HG03280 (cell line): ENCODE measurements at regions not wholly inside any gene's neighbourhood (a gene's known extent, or its start where the extent isn't known, plus 50 kb on each side); places are given as distances from the start of the nearest gene placed in this dataset.
"Not testable (repeated sequence)": the region's sequence is repeated elsewhere in the genome, so short reads cannot be mapped to it uniquely, and the experiment has no call there.

Experiments used
- ATAC-seq: cut with Tn5 transposase; IDR thresholded peaks from one replicate; pipeline ENCODE4 v1.9.1; 2021; ENCODE audit warnings: mild to moderate bottlenecking, moderate library complexity; ENCODE audit not compliant: unreplicated experiment

DNA sequence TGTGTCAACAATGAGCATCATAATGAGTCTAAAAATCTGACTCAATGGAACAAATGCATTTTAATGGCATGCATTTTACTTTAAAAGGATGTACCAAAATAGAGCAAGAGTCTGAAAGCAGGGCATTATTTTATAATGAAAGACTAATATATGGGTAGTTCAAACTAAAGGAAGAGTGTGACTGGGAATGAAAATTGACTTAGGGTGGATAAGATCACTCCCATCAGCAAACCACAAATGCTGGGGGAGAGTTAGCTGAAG lies 114.7 kb downstream of the SOX4 start:
- no peak for ATAC-seq

DNA sequence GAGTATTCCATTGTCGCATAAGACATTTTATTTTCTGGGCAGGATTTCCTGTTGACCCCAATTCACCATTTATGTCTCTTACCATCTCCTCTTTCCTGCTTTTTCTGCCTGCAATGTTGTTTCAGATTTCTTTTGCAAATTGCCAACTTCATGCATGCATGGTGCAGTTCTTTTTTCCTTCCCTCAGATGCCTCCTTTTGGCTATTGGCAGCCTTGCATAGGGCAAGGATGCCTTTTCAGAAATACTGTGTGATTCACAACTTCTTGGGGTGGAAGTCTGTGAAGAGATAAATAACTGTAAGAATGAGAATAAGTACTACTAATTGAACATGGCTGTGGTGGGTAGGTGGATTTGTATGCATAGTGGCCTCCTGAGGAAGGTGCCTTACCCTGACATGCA lies 116.7 kb downstream of the SOX4 start:
- ATAC-seq = no peak

DNA sequence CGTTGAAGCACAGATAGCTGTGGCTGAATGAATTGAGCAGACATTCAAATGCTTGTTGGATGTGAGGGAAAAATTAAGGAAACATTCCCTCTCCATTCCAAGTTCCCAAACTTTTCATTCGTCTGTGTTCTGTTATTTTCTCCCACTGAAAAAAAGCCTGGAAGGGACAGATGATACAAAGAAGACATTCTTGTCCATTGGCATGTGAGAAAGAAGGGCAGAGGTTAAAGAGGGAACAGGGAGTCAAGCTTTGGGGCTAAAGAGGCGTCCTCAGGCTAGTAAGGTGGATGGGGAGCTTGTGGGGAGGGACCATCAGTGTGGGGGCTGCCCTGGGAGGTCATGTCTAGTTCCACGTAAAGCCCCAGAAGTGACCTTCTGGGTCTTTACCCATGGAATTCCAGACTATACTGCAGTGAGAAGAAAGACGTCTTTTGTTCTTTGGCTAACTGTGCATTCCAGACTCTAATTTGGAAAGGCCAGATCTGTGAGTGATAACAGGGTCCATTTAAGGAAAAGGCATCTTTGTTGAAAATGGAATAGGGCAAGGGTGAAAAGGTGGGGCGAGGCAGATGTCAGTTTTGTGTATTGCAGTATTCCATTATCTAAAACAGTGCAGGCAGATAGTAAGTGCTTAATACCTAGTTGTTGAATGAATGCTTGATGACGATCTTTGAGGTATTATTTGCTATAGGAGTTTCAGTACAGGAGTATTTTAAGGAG lies 117.5 kb downstream of the SOX4 start:
- ATAC-seq = no peak

DNA sequence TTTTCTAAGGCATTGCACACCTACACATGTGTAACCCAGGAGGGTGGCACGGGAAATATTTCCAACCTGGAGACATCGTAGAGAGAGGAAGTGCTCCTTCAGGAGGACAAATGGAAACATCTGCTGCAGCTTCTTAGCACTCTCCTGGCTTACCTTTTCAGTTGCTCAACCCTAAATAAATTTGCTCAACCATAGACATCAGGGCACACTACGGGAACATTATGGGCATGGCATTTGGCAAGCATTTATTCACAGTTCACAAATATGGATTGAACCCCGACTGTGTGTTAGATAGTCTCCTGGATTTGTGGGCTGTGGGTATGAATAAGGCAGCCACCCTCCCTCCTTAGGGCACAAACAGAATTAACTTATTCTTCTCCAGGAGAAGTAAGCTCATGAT lies 118.7 kb downstream of the SOX4 start:
- no peak for ATAC-seq

DNA sequence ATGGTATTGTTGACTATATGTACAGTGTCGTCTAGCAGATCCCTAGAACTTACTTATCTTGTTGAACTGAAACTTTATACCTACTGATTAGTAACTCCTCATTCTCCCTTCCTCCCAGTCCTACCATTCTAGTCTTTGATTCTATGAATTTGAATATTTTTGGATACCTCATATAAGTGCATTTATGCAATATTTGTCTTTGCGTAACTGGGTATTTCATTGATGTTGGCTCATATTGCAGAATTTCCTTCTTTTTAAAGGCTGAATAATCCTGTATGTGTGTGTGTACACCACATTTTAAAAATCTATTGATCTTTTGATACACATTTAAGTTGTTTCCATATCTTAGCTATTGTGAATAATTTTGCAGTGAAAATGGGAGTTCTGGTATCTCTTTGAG lies 119.9 kb downstream of the SOX4 start:
- no peak for ATAC-seq

DNA sequence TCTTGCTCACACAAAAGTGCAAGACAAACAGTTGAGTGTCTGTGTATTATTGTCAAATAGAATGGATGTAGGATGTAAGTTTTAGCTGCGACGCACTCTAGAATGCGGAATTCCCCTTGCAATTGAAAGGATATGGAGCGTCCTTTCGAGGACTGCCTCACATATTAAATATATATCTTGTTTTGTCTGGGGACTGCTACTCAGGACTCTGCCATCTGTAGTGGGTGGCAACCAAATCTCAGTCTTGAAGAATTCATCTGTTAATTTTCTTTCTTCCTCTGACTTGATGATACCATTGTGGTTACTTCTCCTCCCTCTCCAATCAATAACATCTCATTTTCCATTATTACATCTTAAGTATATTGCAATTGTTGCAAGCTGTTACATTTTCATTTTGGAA lies 121.6 kb downstream of the SOX4 start:
- ATAC-seq = no peak

DNA sequence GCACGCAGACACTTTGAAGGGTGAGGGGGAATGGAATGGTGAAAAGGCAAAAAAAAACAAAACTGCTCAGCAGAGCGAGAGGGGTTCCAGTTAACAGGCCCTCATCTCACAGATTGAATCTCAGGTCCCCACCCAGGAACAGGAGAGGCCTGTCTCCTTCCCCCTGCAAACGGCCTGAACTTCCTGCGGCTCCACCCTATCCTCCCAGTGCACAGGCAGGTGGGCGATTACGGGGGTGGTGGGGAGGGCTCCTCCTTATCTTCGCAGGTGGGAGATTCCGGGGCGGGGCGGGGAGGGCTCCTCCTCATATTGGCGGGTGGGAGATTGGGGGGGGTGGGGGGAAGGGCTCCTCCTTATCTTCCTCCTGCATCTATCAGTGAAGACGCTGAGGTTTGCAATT lies 129.0 kb downstream of the SOX4 start:
- ATAC-seq = no peak

DNA sequence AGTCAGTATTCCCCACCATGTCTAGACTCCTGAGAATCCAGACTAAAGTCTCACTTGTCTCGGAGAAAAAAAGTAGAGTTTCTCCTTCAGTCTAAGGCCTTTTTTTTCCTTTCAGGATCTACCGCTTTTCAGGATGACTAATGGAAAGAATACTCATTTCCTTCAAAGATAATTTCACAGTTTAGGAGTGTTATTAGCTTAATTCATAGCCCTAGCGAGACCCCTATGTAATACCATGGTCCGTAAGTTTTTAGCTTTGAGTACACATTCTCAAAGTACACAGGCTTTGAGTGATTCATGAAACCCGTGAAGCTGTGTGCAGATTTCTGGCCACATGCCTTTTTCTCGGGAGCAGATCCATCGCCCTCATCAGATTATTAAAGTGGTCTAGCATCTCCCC lies 133.1 kb downstream of the SOX4 start:
- no peak for ATAC-seq

DNA sequence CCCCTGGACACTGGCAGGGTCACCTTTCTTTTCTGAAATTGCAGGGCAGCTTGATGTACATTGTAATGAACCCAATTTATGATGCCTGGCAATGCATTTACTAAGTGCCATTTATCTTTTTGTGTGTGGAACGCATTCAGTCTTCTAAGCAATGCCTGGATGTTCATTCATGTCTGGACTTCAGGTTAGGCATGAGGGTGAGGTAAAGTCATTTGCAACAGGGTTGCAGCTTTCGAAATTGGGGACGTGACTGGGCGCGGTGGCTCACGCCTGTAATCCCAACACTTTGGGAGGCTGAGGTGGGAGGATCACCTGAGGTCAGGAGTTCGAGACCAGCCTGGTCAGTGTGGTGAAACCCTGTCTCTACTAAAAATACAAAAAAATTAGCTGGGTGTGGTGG lies 134.6 kb downstream of the SOX4 start:
- no peak for ATAC-seq

DNA sequence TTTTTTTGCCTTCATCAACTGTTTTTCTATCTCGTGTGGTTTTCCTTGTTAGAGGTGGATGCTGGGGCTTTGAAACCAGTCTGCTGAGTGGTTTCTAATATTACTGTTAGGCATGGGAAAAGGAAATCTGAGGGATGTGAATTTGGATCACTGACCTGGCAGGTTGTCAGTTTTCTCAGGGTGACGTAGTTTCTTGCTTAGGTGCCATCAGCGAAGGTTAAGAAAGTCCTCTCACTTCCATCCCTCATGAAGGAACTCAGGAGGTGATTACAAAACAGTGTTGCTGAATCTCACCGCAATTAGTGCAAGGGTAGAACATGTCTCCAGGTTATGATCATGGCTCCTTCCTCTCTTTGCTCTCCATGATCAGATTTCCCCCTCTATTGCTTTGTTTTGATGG lies 135.9 kb downstream of the SOX4 start:
- ATAC-seq = no peak

DNA sequence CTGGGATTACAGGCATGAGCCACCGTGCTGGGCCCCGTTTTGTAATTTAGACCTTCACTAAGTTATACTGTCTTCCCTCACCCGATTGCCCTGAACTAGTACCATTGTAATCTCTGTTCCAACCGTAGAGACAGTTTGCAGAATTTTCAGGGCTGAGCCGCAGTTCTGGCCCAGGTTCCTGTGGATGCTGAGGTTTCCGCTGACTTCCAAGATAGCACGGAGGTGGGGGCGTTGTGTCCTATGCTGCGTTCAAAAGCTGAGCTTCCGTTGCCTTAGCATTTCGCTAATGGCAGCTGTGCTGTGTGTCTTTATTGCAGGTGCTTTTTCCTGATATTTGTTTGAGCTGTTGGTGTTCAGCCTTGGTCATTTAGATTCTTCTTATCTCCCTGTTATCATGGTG lies 137.0 kb downstream of the SOX4 start:
- ATAC-seq = no peak

DNA sequence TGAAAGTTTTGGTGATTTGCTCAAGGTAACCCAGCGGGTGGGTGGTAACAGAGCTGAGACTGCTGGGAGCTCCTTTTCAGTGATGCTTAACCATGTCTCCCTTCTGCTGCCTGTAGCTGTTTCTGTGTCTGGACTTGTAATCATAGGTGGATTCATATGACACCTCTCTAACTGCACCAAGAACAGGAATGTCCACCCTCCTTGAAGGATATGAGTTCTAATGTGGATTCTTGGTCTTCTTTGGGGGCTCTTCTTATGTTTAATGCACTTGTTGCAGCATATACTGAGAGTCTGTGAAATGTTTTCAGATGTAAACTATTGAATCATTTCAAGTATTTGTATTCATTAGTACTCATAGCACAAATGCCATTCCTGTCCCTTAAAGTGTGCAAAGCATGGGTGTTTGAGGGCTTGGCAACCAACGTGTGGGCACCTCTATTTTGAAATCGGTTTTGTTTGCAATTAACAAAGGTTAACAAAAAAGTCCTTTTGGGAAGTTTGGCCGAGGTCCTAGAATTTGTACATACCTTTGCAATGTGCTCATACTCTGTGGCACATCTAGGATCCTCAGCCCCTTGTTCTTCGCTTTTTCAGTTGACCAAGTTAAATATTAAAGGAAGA lies 138.0 kb downstream of the SOX4 start:
- ATAC-seq = no peak

DNA sequence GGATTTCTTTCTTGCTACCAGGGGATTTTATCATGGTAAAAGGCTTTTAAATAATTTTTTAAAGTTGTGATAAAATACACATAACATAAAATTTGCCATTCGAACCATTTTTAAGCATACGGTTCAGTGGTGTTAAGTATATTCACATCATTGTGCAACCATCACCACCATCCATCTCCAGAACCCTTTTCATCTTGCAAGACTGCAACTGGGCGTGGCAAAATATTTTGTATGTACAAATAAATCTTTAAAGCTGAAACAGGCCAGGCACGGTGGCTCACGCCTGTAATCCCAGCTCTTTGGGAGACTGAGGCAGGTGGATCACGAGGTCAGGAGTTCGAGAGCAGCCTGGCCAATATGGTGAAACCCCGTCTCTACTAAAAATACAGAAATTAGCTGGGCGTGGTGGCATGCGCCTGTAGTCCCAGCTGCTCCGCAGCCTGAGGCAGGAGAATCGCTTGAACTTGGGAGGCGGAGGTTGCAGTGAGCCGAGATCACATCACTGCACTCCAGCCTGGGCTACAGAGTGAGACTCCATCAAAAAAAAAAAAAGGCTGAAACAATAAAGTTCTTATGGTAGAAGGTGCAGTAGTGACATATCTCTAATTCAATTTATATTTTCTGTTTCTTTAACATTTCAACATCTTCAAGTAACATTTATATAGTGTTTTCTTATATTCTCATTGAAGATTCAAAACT lies 138.6 kb downstream of the SOX4 start:
- ATAC-seq = not testable (repeated sequence)

DNA sequence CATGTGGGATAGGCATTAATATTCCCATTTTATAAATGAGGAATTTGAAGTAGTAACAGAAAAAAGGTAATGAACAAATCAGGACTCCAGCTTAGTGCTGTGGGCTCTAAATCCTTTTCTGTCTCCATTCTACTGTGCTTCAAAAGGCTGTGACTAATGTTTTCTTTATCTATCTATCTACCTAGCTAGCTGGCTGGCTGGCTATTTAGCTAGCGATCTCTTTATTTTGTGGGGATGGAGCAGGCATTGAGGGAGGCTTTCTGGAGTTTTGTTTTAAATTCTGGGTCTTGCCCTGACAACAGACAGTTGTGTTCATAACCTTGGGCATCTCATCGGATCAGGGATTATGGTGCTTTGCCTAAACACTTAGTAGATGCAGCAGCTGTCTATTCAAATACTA lies 139.2 kb downstream of the SOX4 start:
- no peak for ATAC-seq

DNA sequence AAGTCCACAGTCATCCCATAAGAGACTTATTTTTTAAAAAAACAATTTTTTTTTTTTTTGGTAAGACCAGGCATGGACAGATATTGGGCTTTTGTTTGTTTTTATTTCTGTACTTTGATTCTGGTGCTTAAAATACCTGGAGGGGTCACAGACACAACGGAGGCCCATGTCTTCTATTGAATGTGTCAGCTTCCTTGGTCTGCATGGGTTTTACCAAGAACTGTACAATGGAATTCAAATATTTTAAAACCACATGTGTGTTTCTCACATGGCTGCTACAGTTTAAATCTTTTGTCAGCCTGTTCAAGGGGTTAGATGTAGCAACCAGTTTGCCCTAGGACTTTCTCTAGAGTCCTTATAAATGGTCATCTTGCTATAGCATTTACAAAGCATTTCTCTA lies 139.8 kb downstream of the SOX4 start:
- ATAC-seq = no peak

DNA sequence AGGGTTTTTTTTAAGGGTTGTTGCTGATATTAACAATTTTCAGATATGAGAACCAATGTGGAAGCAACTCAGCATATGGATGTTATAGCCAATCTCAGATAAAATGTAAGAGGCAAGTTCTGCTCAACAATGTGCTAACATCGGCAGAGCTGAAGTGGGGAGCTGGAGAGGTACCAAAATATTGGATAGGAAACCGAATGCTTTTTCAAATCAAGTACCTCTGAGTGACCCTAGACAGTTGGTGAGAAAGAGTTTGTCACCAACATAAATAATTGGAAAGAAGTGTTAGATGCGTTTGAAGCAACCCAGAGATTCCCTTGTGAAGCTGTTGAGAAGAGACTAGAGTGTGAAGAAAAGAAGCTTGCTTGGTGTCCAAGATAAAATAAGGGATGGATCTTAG lies 140.7 kb downstream of the SOX4 start:
- no peak for ATAC-seq

DNA sequence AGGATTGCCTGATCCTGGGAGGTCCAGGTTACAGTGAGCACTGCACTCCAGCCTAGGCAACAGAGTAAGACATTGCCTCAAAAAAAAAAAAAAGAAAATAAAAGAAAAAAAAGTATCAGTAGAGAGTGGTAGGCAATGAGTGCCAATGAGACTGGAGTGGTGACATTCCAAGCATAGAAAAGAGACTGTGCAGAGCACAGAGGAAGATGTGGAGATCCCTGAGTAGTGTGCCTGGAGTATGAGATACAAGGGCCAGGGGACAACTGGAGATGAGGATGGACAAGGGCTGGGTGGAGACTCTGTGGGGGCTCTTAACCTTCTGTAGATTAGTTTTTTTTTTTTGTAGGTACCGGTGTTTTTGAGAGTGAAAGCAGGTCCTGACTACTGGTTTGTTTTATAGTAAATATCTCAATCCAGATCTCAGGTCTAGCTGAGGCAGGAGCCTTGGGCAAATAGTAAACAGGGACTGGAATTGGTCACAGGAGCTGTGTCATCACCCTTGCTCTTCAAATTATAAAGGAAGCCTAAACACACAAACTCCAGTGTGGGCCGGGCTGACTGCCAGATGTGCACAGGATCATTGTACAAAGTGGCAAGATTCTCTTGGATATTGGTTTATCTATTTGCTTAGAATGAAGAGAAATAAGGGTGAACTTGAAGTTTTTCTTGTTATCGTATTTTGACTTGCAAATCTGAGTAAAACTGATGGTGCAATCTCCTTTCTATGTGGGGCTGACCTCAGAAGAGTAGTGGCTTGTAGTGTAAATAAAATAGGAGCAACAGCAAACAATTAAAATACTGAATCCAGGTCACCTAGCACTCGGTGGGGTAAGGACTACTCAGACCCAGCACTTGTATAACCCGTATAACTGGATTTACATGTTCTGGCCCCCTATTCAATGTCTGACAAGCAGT lies 144.9 kb downstream of the SOX4 start:
- ATAC-seq = no peak

DNA sequence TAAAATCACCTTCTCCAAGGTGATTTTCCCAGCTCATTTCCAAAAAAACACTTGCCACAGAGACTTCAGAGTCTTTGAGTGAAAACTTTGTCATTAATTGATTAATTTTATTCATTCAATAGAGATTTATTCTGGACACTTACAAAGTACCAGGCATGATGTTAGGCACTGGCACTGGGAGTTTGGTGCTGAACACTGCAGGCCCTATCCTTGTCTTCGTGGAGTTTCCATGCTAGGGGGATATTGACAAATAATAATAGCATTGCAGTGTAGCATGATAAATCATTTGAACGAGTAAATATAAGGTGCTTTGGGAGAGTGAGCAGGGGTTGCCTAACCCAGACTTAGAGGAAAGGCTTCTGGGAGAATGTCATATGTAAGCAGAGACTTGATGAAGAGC lies 145.7 kb downstream of the SOX4 start:
- ATAC-seq = no peak

DNA sequence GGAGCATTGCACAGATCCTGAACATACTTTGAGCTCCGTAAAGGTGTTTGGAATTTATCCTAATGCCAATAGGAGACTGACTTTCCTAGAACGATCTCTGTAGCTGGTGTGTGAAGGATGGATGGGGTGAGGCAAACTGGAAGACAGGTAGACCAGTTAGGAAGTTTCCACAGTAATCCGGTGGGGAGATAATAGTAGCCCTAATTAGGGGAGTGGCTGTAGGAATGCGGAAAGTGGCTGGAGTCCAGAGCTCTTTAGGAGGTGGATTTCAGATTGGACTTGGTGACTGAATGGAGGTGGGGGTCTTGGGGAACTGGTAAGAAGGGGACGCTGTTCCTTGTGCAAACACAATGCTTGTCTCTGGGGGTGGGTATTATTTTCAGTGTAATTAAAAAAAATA lies 146.3 kb downstream of the SOX4 start:
- ATAC-seq = no peak

DNA sequence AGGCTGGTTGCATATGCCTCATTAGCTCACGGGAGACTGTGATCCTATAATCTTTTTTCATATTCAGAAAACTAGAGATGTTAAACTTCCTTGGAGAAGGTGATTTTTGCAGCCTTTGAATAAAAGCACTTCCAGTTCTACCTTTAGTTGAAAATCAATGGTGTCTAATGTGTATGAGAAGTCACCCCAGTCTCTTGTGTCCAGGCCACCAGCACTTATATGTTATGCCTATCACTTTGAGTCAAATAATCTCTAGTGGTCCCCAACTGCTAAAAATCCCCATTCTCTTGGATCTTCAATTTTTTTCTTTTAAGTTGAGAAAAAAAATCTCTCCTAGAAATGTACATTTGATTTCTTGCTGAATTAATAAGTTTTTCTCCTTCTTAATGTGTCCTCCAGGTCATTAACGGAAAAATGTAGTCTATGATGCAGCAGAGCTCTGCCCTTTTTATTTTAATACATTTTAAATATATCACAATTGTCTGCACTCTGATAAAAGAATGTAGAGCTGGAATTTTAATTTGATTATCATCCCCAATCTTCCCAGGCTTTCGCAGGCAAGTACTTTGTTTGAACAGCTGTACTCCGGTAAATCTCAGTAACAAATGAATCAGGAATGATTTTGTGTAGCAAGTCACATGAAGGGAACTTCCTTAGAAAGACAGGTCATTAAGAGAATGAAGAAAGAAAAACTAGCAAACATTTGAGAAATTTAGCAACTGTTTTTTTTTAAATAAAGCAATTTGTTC lies 147.0 kb downstream of the SOX4 start:
- no peak for ATAC-seq
